ENCODE measurements at regions not wholly inside any gene's neighbourhood (a gene's known extent, or its start where the extent isn't known, plus 50 kb on each side); places are given as distances from the start of the nearest gene placed in this dataset.
A peak's percentile ranks its signal among the peaks of the same experiment; 100 is the strongest.

DNA sequence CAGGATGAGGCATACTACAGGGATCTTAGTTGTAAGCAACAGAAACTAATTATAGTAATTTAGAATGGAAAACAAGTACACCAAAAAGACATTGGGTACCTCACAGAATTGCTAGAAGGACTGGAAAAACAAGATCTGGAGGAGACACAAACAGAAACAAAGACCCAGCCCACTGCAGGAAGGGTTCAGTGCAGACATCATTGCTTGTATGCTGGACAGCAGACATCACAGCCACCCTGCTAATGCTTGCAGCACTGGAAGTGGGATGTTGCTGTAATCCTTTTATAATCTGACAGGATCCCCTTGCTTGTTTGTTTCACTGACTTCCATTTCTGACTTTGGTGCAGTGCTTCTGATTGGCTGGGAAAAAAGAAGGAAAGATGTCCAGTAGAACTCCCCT is 111.4 kb upstream of the ZNF678 start (continued):
- TF ChIP-seq, protein P1, sequence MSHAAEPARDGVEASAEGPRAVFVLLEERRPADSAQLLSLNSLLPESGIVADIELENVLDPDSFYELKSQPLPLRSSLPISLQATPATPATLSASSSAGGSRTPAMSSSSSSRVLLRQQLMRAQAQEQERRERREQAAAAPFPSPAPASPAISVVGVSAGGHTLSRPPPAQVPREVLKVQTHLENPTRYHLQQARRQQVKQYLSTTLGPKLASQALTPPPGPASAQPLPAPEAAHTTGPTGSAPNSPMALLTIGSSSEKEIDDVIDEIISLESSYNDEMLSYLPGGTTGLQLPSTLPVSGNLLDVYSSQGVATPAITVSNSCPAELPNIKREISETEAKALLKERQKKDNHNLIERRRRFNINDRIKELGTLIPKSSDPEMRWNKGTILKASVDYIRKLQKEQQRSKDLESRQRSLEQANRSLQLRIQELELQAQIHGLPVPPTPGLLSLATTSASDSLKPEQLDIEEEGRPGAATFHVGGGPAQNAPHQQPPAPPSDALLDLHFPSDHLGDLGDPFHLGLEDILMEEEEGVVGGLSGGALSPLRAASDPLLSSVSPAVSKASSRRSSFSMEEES (CRISPR knock-in tag; IDR thresholded peaks at IDR 0.05): no peak
- TF ChIP-seq, protein P2, sequence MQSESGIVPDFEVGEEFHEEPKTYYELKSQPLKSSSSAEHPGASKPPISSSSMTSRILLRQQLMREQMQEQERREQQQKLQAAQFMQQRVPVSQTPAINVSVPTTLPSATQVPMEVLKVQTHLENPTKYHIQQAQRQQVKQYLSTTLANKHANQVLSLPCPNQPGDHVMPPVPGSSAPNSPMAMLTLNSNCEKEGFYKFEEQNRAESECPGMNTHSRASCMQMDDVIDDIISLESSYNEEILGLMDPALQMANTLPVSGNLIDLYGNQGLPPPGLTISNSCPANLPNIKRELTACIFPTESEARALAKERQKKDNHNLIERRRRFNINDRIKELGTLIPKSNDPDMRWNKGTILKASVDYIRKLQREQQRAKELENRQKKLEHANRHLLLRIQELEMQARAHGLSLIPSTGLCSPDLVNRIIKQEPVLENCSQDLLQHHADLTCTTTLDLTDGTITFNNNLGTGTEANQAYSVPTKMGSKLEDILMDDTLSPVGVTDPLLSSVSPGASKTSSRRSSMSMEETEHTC (IDR thresholded peaks at IDR 0.05): no peak
- TF ChIP-seq MCM3 (IDR thresholded peaks at IDR 0.05): no peak
- TF ChIP-seq NFE2 (IDR thresholded peaks at IDR 0.05; ENCODE audit: low read depth): no peak
- TF ChIP-seq ELF1 (tag; IDR thresholded peaks at IDR 0.05): no peak
- TF ChIP-seq SMAD3 (CRISPR knock-in tag; conservative IDR thresholded peaks at IDR 0.05): no peak
- TF ChIP-seq, protein P3, sequence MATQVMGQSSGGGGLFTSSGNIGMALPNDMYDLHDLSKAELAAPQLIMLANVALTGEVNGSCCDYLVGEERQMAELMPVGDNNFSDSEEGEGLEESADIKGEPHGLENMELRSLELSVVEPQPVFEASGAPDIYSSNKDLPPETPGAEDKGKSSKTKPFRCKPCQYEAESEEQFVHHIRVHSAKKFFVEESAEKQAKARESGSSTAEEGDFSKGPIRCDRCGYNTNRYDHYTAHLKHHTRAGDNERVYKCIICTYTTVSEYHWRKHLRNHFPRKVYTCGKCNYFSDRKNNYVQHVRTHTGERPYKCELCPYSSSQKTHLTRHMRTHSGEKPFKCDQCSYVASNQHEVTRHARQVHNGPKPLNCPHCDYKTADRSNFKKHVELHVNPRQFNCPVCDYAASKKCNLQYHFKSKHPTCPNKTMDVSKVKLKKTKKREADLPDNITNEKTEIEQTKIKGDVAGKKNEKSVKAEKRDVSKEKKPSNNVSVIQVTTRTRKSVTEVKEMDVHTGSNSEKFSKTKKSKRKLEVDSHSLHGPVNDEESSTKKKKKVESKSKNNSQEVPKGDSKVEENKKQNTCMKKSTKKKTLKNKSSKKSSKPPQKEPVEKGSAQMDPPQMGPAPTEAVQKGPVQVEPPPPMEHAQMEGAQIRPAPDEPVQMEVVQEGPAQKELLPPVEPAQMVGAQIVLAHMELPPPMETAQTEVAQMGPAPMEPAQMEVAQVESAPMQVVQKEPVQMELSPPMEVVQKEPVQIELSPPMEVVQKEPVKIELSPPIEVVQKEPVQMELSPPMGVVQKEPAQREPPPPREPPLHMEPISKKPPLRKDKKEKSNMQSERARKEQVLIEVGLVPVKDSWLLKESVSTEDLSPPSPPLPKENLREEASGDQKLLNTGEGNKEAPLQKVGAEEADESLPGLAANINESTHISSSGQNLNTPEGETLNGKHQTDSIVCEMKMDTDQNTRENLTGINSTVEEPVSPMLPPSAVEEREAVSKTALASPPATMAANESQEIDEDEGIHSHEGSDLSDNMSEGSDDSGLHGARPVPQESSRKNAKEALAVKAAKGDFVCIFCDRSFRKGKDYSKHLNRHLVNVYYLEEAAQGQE (IDR thresholded peaks at IDR 0.05; ENCODE audit: borderline replicate concordance): peak; percentile 22; the same call in 1 of the 2 replicates
- TF ChIP-seq, protein P3 (CRISPR knock-in tag; IDR thresholded peaks at IDR 0.05; ENCODE audit: low read depth): no peak
- no peak for TF ChIP-seq JUND (IDR thresholded peaks at IDR 0.05; ENCODE audit: borderline replicate concordance, low read depth, low read length)
- no peak for TF ChIP-seq JUND (tag; IDR thresholded peaks at IDR 0.05; ENCODE audit: borderline replicate concordance, low read depth, low read length)
- TF ChIP-seq, protein P4, sequence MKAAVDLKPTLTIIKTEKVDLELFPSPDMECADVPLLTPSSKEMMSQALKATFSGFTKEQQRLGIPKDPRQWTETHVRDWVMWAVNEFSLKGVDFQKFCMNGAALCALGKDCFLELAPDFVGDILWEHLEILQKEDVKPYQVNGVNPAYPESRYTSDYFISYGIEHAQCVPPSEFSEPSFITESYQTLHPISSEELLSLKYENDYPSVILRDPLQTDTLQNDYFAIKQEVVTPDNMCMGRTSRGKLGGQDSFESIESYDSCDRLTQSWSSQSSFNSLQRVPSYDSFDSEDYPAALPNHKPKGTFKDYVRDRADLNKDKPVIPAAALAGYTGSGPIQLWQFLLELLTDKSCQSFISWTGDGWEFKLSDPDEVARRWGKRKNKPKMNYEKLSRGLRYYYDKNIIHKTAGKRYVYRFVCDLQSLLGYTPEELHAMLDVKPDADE (conservative IDR thresholded peaks at IDR 0.05; ENCODE audit: control insufficient read depth, low read depth, low read length): no peak
